LNCaP clone FGC (cell line): ENCODE measurements at regions not wholly inside any gene's neighbourhood (a gene's known extent, or its start where the extent isn't known, plus 50 kb on each side); places are given as distances from the start of the nearest gene placed in this dataset.
A peak's percentile ranks its signal among the peaks of the same experiment; 100 is the strongest.

ENCODE experiments used
- DNase-seq: peaks from one replicate; pipeline ENCODE4 v3.0.0-alpha.2; 2011; ENCODE audit warnings: low read depth
- H3K4me3 ChIP-seq: 2 replicates; pipeline ENCODE4 v1.5.1; 2011; ENCODE audit warnings: mild to moderate bottlenecking, low read depth, low read length, control low read depth
- CTCF ChIP-seq: IDR thresholded peaks from 2 replicates; pipeline ENCODE4 v1.5.1; 2012; ENCODE audit warnings: mild to moderate bottlenecking; ENCODE audit not compliant: control insufficient read depth, insufficient read depth; ENCODE audit errors: extremely low read depth

GRCh38 chr10:121027371-121027770, 176.2 kb downstream of the WDR11 start:
- H3K4me3 ChIP-seq = no peak overlapping the region
- no peak for DNase-seq

DNA sequence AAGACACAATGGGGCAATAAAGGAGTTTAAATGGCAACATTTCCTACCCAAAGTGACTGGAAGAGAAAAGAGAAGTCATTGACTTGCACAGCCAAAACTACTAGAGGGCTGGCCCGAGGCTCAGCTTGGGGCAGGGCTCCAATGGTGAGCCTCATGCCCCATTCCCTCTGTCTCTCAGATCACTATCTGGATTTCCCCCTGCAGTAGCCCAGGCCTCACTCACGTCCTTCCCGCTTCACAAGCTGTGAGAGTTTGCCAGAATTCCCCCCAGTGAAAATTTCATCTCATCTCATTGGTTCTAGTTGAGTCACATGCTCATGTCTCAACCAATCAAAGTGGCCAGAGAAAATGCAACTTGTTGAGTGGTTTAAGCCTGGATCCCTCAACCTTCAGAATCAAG, 181.3 kb downstream of the WDR11 start:
- DNase-seq = no peak
- no peak for TF ChIP-seq CTCF
- H3K4me3 ChIP-seq = no peak overlapping the region

More at GRCh38 chr10:121027371-121027770, 176.2 kb downstream of the WDR11 start:
- TF ChIP-seq CTCF = no peak

- no peak for TF ChIP-seq CTCF
- peak; percentile 31 for DNase-seq
- H3K4me3 ChIP-seq = no peak overlapping the region
Measured at GRCh38 chr10:121033366-121033765, 182.2 kb downstream of the WDR11 start.

GRCh38 chr10:121036431-121036830, 185.3 kb downstream of the WDR11 start:
- H3K4me3 ChIP-seq = no peak overlapping the region
- no peak for TF ChIP-seq CTCF
- DNase-seq = no peak

DNA sequence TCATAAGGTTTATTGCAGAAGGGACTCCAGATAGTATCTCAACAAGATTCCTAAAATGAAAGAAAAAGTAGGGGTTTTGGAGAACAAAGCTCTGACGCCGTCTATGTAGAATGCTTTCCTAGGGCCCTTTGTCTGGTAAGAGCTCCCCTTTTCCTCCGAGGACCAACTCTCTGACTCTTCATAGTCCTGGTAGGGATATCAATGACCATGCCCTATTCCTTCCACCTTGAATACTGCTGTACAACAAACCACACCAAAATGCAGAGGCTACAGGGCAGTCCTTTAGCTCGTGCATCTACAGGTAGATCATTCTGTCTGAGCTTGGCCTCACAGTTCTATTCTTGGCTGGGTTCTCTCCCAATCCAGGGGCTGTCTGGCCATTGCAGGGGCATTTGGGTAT, 190.3 kb downstream of the WDR11 start:
- DNase-seq = no peak
- H3K4me3 ChIP-seq = no peak overlapping the region

DNA sequence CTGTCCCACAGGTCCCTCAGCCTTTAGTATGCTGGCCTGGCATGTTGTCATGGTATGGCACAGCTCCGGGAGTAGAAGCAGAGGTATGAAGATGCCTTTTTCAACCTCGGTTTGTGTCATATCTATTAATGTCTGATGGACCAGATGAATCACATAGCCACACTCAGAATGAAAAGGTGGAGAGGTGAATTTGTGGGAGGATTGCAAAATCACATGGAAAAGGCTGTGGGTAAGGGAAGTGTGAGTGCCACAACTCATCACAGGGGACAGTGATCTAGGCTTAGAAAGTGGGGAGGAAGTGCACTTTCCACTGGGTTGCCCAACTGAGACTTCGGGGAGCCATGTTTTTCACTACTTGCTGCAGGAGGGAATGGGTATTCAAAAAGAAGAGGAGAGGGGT, 190.7 kb downstream of the WDR11 start:
- no peak for TF ChIP-seq CTCF
- no peak for DNase-seq
- H3K4me3 ChIP-seq = no peak overlapping the region

More for the DNA sequence above, 190.3 kb downstream of the WDR11 start:
- no peak for TF ChIP-seq CTCF

GRCh38 chr10:121042342-121042741, 191.2 kb downstream of the WDR11 start:
- no peak overlapping the region for H3K4me3 ChIP-seq
- TF ChIP-seq CTCF = no peak
- no peak for DNase-seq
